ENCODE measurements at regions not wholly inside any gene's neighbourhood (a gene's known extent, or its start where the extent isn't known, plus 50 kb on each side); places are given as distances from the start of the nearest gene placed in this dataset.

DNA sequence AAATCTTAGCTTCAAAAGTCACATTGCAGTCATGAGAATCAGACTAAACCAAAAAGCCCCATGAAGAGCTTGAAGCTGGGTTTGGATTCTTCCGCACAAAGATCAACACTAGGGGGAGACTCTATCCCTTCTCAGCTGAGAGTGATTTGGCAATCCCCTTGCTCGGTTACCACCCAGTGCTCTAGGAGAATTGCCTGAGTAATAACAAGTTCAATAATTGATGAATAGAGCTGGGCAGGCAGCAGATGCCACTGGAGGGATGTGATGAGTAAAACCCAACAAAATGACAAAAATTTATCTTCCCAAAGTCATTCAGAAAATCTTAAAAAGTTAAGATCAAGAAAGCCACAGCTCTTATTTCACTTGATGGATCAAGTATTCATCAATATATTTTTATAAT, 185.6 kb upstream of the ARID2 start:
- FAIRE-seq (peak; percentile 86), ATAC-seq (peak; percentile 88), DNase-seq (ENCODE audit: low spot score) (peak; percentile 53)
- POLR2A ChIA-PET, result interaction anchor here (1.0 kb wide), 1 partner anchor 182 kb away, joined by 3 read pairs; no protein-coding TSS in a partner anchor
- H4K20me1 ChIP-seq (ENCODE audit: insufficient read depth, low read length), result no peaks in the 10 kb centered on the region
- CTCF ChIA-PET (ENCODE audit: low intra/inter-chr PET ratio, low total read pairs), result interaction anchor here (1.4 kb wide), 1 partner anchor 182 kb away, joined by 3 read pairs; no protein-coding TSS in a partner anchor
- no peak overlapping the region for H2AFZ ChIP-seq (ENCODE audit: low read length)
- H3K36me3 ChIP-seq (replicated peaks in 1 of 2; ENCODE audit: control insufficient read depth in 1 of 2, insufficient read depth in 2 of 2, low read length in 2 of 2), result no peaks in the 10 kb centered on the region
- no peaks in the 10 kb centered on the region for H3K9me3 ChIP-seq (ENCODE audit: low read length)
- no peaks in the 10 kb centered on the region for H3K79me2 ChIP-seq (ENCODE audit: insufficient read depth, low read length)
- no peaks in the 10 kb centered on the region for H3K4me1 ChIP-seq (ENCODE audit: insufficient read depth, low read length)
- H3K9ac ChIP-seq (ENCODE audit: insufficient read depth, low read depth, low read length), result no peak overlapping the region
- BruUV-seq (replicated peaks), result no TSS peak
- WGBS (ENCODE audit: low lambda C conversion rate), result 5% methylated on average over 2 of the region's 2 CpGs
- H3K4me2 ChIP-seq (ENCODE audit: low read depth, low read length), result no peak overlapping the region
- intact Hi-C loops (cut with micrococcal nuclease; ENCODE audit: unreplicated experiment), result loop anchor here (2.0 to 5.0 kb wide), 2 partner anchors 181 to 203 kb away; no protein-coding TSS in a partner anchor
- H3K27ac ChIP-seq (ENCODE audit: extremely low read length, insufficient read depth, low read length), result no peak overlapping the region
- H3K4me3 ChIP-seq (replicated peaks in 1 of 3; ENCODE audit: insufficient read depth in 1 of 3, low read depth in 2 of 3, low read length in 3 of 3), result no peak overlapping the region
- in situ Hi-C loops (cut with HindIII; ENCODE audit: extremely low pct_ligation_motif_present, low pct_unique_long_range_greater_than_20kb), result loop anchor here (5.0 to 25.0 kb wide), 2 partner anchors 183 to 343 kb away; partner anchors contain the start of gene ARID2
- H3K27me3 ChIP-seq (ENCODE audit: control insufficient read depth in 1 of 2, insufficient read depth in 2 of 2, low read length in 2 of 2), result peaks cover 0 to 7% of the 10 kb centered on the region in 2 experiments; a peak in 1 of 5 replicates
- TF ChIP-seq CEBPB (IDR thresholded peaks at IDR 0.05; ENCODE audit: borderline replicate concordance, low read depth, low read length) (peak; percentile 89), STAG1 (CRISPR knock-in tag; IDR thresholded peaks at IDR 0.05) (peak; percentile 76), SOX13 (IDR thresholded peaks at IDR 0.05) (no peak), SOX13 (CRISPR knock-in tag; conservative IDR thresholded peaks at IDR 0.05 in 1 of 2, IDR thresholded peaks at IDR 0.05 in 1 of 2) (no peak), ERF (CRISPR knock-in tag; IDR thresholded peaks at IDR 0.05) (no peak), TEAD3 (CRISPR knock-in tag; optimal IDR thresholded peaks at IDR 0.05; ENCODE audit: borderline replicate concordance) (peak; percentile 18)
- TF ChIP-seq, protein P1, sequence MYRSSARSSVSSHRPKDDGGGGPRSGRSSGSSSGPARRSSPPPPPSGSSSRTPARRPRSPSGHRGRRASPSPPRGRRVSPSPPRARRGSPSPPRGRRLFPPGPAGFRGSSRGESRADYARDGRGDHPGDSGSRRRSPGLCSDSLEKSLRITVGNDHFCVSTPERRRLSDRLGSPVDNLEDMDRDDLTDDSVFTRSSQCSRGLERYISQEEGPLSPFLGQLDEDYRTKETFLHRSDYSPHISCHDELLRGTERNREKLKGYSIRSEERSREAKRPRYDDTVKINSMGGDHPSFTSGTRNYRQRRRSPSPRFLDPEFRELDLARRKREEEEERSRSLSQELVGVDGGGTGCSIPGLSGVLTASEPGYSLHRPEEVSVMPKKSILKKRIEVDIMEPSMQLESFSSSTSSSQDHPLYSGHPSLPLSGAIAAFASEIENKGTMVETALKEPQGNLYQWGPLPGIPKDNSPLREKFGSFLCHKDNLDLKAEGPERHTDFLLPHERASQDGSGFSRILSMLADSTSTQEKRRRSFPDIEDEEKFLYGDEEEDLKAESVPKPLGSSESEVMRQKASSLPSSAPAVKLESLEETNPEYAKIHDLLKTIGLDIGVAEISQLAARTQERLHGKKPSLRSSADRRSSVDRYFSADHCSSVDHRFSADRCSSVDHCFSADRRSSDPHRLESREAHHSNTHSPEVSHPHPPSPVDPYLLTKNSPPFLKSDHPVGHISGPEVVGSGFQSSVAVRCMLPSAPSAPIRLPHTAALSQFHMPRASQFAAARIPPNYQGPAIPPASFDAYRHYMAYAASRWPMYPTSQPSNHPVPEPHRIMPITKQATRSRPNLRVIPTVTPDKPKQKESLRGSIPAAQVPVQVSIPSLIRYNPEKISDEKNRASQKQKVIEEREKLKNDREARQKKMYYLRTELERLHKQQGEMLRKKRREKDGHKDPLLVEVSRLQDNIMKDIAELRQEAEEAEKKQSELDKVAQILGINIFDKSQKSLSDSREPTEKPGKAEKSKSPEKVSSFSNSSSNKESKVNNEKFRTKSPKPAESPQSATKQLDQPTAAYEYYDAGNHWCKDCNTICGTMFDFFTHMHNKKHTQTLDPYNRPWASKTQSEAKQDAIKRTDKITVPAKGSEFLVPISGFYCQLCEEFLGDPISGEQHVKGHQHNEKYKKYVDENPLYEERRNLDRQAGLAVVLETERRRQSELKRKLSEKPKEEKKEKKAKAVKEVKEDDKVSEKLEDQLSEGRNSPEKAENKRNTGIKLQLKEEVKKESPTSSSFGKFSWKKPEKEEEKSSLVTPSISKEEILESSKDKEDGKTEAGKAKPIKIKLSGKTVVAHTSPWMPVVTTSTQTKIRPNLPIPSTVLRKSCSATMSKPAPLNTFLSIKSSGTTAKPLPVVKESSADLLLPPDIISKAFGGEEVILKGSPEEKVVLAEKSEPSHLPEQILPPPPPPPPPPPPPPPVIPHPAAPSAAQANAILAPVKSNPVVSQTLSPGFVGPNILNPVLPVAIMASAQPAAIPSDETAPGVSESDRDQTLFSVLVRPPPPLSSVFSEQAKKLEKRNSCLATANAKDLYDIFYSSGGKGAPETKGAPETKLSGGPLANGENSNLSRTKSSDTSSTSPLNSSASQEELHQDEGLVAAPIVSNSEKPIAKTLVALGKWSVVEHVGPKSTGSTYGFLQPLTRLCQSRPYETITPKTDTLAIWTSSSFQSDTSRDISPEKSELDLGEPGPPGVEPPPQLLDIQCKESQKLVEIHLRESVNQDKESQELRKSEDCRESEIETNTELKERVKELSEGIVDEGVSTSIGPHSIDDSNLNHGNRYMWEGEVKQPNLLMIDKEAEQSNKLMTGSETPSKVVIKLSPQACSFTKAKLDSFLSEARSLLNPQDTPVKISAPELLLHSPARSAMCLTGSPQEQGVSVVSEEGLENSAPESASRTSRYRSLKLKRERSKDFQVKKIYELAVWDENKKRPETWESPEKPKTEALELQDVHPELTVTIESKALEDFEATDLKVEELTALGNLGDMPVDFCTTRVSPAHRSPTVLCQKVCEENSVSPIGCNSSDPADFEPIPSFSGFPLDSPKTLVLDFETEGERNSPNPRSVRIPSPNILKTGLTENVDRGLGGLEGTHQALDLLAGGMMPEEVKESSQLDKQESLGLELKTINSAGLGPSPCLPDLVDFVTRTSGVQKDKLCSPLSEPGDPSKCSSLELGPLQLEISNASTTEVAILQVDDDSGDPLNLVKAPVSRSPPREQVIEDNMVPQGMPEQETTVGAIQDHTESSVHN (CRISPR knock-in tag; IDR thresholded peaks at IDR 0.05), result no peak
- TF ChIP-seq, protein P2, sequence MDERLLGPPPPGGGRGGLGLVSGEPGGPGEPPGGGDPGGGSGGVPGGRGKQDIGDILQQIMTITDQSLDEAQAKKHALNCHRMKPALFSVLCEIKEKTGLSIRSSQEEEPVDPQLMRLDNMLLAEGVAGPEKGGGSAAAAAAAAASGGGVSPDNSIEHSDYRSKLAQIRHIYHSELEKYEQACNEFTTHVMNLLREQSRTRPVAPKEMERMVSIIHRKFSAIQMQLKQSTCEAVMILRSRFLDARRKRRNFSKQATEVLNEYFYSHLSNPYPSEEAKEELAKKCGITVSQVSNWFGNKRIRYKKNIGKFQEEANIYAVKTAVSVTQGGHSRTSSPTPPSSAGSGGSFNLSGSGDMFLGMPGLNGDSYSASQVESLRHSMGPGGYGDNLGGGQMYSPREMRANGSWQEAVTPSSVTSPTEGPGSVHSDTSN (CRISPR knock-in tag; IDR thresholded peaks at IDR 0.05), result no peak
- TF ChIP-seq, protein P3, sequence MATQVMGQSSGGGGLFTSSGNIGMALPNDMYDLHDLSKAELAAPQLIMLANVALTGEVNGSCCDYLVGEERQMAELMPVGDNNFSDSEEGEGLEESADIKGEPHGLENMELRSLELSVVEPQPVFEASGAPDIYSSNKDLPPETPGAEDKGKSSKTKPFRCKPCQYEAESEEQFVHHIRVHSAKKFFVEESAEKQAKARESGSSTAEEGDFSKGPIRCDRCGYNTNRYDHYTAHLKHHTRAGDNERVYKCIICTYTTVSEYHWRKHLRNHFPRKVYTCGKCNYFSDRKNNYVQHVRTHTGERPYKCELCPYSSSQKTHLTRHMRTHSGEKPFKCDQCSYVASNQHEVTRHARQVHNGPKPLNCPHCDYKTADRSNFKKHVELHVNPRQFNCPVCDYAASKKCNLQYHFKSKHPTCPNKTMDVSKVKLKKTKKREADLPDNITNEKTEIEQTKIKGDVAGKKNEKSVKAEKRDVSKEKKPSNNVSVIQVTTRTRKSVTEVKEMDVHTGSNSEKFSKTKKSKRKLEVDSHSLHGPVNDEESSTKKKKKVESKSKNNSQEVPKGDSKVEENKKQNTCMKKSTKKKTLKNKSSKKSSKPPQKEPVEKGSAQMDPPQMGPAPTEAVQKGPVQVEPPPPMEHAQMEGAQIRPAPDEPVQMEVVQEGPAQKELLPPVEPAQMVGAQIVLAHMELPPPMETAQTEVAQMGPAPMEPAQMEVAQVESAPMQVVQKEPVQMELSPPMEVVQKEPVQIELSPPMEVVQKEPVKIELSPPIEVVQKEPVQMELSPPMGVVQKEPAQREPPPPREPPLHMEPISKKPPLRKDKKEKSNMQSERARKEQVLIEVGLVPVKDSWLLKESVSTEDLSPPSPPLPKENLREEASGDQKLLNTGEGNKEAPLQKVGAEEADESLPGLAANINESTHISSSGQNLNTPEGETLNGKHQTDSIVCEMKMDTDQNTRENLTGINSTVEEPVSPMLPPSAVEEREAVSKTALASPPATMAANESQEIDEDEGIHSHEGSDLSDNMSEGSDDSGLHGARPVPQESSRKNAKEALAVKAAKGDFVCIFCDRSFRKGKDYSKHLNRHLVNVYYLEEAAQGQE (IDR thresholded peaks at IDR 0.05; ENCODE audit: borderline replicate concordance in 1 of 2, low read depth in 1 of 2, low read length in 2 of 2), result no peak
